ENCODE measurements at regions not wholly inside any gene's neighbourhood (a gene's known extent, or its start where the extent isn't known, plus 50 kb on each side); places are given as distances from the start of the nearest gene placed in this dataset.

DNA sequence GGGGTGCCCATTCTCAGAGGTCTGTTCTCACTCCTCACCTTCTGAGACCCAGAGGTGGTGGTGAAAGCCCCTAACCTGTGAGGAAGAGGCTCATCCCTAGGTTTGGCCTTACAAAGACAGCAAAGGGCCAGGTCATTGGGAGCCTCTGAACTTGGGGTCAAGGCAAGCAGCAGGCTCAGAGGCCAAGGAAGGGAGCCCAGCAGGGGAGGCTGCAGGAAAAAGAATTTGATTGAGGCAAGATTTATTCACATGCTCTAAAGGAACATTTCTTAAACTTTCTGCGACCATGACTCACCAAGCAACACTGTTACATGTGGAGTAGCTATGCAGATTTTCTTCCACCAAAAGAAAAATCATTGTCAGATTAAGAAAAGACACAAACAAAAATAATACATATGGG, 132.5 kb upstream of the SYT6 start:
- TF ChIP-seq, protein P1, sequence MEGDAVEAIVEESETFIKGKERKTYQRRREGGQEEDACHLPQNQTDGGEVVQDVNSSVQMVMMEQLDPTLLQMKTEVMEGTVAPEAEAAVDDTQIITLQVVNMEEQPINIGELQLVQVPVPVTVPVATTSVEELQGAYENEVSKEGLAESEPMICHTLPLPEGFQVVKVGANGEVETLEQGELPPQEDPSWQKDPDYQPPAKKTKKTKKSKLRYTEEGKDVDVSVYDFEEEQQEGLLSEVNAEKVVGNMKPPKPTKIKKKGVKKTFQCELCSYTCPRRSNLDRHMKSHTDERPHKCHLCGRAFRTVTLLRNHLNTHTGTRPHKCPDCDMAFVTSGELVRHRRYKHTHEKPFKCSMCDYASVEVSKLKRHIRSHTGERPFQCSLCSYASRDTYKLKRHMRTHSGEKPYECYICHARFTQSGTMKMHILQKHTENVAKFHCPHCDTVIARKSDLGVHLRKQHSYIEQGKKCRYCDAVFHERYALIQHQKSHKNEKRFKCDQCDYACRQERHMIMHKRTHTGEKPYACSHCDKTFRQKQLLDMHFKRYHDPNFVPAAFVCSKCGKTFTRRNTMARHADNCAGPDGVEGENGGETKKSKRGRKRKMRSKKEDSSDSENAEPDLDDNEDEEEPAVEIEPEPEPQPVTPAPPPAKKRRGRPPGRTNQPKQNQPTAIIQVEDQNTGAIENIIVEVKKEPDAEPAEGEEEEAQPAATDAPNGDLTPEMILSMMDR (IDR thresholded peaks at IDR 0.05), result no peak
- no peak for TF ChIP-seq POLR2A (IDR thresholded peaks at IDR 0.05)

Measured in testis (tissue), 2 donors.